ENCODE measurements at regions not wholly inside any gene's neighbourhood (a gene's known extent, or its start where the extent isn't known, plus 50 kb on each side); places are given as distances from the start of the nearest gene placed in this dataset.

DNA sequence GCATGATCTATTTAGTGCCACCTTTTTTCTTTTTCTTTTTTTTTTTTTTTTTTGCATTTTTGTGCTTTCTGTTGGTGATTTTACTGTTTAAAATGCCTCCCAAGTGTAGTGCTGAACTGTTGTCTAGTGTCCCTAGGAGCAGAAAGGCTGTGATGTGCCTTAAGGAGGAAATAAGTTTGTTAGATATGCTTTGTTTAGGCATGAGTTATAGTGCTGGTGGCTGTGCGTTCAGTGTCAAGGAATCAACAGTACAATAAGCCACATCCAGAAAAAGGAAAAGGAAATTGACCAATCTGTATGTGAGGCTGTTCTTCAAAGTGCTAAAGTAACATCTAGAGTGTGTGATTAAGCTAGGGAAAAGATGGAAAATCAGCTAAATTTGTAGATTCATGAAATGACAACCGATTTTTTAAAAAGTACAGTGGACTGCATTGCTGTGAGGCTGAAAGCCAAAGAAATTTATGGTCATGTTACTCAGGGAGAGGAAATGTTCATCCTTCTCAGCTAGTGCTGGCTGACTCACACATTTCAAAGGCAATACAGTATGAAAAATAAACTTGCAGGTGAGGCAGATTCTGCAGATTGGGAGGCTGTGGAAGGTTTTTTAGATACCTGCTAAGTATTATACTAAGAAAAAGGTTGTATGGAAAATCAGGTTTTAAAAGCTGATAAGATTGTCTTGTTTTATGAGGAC, 122.7 kb upstream of the ADCY1 start:
- no peaks in the 10 kb centered on the region for H3K4me1 ChIP-seq (ENCODE audit: control insufficient read depth in 1 of 2, insufficient read depth in 2 of 2, low read length in 2 of 2)
- no peak overlapping the region for H3K27ac ChIP-seq (ENCODE audit: low read depth in 1 of 2, low read length in 2 of 2)
- no peaks in the 10 kb centered on the region for H3K36me3 ChIP-seq (replicated peaks in 1 of 2; ENCODE audit: control insufficient read depth in 1 of 2, insufficient read depth in 2 of 2, low read length in 2 of 2)
- H3K4me1 Mint-ChIP-seq = no peaks in the 10 kb centered on the region
- H3K9ac ChIP-seq (ENCODE audit: insufficient read depth, low read length, poor library complexity, severe bottlenecking) = no peak overlapping the region
- intact Hi-C loops (cut with micrococcal nuclease) = no loop called here
- H3K79me2 ChIP-seq (ENCODE audit: insufficient read depth, low read length) = no peaks in the 10 kb centered on the region
- TF ChIP-seq, protein P1, sequence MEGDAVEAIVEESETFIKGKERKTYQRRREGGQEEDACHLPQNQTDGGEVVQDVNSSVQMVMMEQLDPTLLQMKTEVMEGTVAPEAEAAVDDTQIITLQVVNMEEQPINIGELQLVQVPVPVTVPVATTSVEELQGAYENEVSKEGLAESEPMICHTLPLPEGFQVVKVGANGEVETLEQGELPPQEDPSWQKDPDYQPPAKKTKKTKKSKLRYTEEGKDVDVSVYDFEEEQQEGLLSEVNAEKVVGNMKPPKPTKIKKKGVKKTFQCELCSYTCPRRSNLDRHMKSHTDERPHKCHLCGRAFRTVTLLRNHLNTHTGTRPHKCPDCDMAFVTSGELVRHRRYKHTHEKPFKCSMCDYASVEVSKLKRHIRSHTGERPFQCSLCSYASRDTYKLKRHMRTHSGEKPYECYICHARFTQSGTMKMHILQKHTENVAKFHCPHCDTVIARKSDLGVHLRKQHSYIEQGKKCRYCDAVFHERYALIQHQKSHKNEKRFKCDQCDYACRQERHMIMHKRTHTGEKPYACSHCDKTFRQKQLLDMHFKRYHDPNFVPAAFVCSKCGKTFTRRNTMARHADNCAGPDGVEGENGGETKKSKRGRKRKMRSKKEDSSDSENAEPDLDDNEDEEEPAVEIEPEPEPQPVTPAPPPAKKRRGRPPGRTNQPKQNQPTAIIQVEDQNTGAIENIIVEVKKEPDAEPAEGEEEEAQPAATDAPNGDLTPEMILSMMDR (IDR thresholded peaks at IDR 0.05) = no peak
- H4K20me1 ChIP-seq (ENCODE audit: insufficient read depth, low read length) = no peaks in the 10 kb centered on the region
- no peaks in the 10 kb centered on the region for H3K36me3 Mint-ChIP-seq
- peaks cover 0 to 2% of the 10 kb centered on the region in 2 donors for H3K27me3 ChIP-seq (ENCODE audit: control insufficient read depth in 2 of 2, insufficient read depth in 2 of 2, low read length in 2 of 2)
- H2AFZ ChIP-seq (ENCODE audit: insufficient read depth, low read depth, low read length, poor library complexity, severe bottlenecking) = no peak overlapping the region
- no peak overlapping the region for H3K4me3 ChIP-seq (replicated peaks in 1 of 3; ENCODE audit: low read depth in 2 of 3, low read length in 3 of 3)
- no peak overlapping the region for H3K4me2 ChIP-seq (replicated peaks; ENCODE audit: extremely low read depth, low read length, poor library complexity, severe bottlenecking)
- peaks cover 0 to 3% (median 1%) of the 10 kb centered on the region in 3 donors for H3K27me3 Mint-ChIP-seq (ENCODE audit: low read depth in 3 of 3)
- no peak overlapping the region for H3K27ac Mint-ChIP-seq
- no peak overlapping the region for H3K4me3 Mint-ChIP-seq
- DNase-seq = no peak
- H3K9me3 ChIP-seq (replicated peaks in 1 of 2; ENCODE audit: control insufficient read depth in 1 of 2, insufficient read depth in 1 of 2, low read length in 2 of 2) = no peaks in the 10 kb centered on the region
- WGBS (ENCODE audit: insufficient coverage) = no CpG with 5 or more reads among the region's 2 CpGs
- H3K9me3 Mint-ChIP-seq = peaks cover 0 to 2% (median under 1%) of the 10 kb centered on the region in 7 donors

DNA sequence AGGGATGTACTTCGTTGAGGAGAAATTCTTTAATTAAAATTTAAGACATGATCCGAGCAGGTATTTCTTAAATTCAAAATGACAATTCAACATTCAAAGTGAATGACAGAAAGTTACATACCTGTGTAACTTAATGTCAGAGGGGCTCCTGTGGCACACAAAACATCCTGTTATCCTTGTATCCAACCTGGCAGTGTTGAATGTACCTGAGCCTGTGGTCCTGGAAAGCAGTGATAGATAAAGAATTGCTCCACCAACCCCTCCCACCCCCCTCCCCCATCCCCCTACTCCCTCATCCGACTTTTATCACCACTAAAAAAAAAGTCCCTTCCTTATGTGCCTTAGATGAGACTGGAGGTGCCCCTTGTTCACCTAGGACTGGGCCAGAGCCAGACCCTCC, 119.4 kb upstream of the ADCY1 start:
- Histone ChIP-seq H3K79me2 (ENCODE audit: insufficient read depth, low read length) (no peaks in the 10 kb centered on the region), H3K4me3 (replicated peaks in 1 of 3; ENCODE audit: low read depth in 2 of 3, low read length in 3 of 3) (no peak overlapping the region), H4K20me1 (ENCODE audit: insufficient read depth, low read length) (no peaks in the 10 kb centered on the region), H3K9ac (ENCODE audit: insufficient read depth, low read length, poor library complexity, severe bottlenecking) (no peak overlapping the region), H2AFZ (ENCODE audit: insufficient read depth, low read depth, low read length, poor library complexity, severe bottlenecking) (no peak overlapping the region), H3K9me3 (replicated peaks in 1 of 2; ENCODE audit: control insufficient read depth in 1 of 2, insufficient read depth in 1 of 2, low read length in 2 of 2) (no peaks in the 10 kb centered on the region), H3K27me3 (ENCODE audit: control insufficient read depth in 2 of 2, insufficient read depth in 2 of 2, low read length in 2 of 2) (no peaks in the 10 kb centered on the region), H3K36me3 (replicated peaks in 1 of 2; ENCODE audit: control insufficient read depth in 1 of 2, insufficient read depth in 2 of 2, low read length in 2 of 2) (no peaks in the 10 kb centered on the region), H3K4me2 (replicated peaks; ENCODE audit: extremely low read depth, low read length, poor library complexity, severe bottlenecking) (no peak overlapping the region), H3K27ac (ENCODE audit: low read depth in 1 of 2, low read length in 2 of 2) (no peak overlapping the region), H3K4me1 (ENCODE audit: control insufficient read depth in 1 of 2, insufficient read depth in 2 of 2, low read length in 2 of 2) (no peaks in the 10 kb centered on the region)
- DNase-seq = no peak
- TF ChIP-seq, protein P1 (IDR thresholded peaks at IDR 0.05) = no peak
- peaks cover 0 to 3% (median 2%) of the 10 kb centered on the region in 3 donors for H3K27me3 Mint-ChIP-seq (ENCODE audit: low read depth in 3 of 3)
- WGBS (ENCODE audit: insufficient coverage) = no CpG with 5 or more reads among the region's 3 CpGs
- H3K4me3 Mint-ChIP-seq = no peak overlapping the region
- H3K36me3 Mint-ChIP-seq = no peaks in the 10 kb centered on the region
- peaks cover 0 to 2% (median 0%) of the 10 kb centered on the region in 7 donors for H3K9me3 Mint-ChIP-seq
- no peak overlapping the region for H3K27ac Mint-ChIP-seq
- intact Hi-C loops (cut with micrococcal nuclease) = no loop called here
- no peaks in the 10 kb centered on the region for H3K4me1 Mint-ChIP-seq
